ENCODE measurements at regions not wholly inside any gene's neighbourhood (a gene's known extent, or its start where the extent isn't known, plus 50 kb on each side); places are given as distances from the start of the nearest gene placed in this dataset.

- no peak for TF ChIP-seq POLR2A (IDR thresholded peaks at IDR 0.05)
- no peak for TF ChIP-seq CTCF (IDR thresholded peaks at IDR 0.05)
- TF ChIP-seq EP300 (IDR thresholded peaks at IDR 0.05) = no peak
- no peak for TF ChIP-seq POLR2AphosphoS5 (IDR thresholded peaks at IDR 0.05)
Observed at GRCh38 chr3:72165808-72166207, 380.9 kb upstream of the PROK2 start.
